Stomach (tissue), 4 donors: ENCODE measurements at regions not wholly inside any gene's neighbourhood (a gene's known extent, or its start where the extent isn't known, plus 50 kb on each side); places are given as distances from the start of the nearest gene placed in this dataset.

Experiments used
- CTCF ChIP-seq, 7 experiments: fragments of 450-650 bp in 4 of 7; fragments of 200-600 bp in 3 of 7; sonication (generic) in 3 of 7; IDR thresholded peaks; one replicate each; pipeline ENCODE4 v1.5.1; 2016 to 2019; ENCODE audit warnings: antibody characterized with exemption in 7 of 7, control low read depth in 2 of 7, mild to moderate bottlenecking in 1 of 7
- EP300 ChIP-seq: sonication (generic); formaldehyde crosslinking; IDR thresholded peaks from one replicate; pipeline ENCODE4 v1.6.1; 2017; ENCODE audit warnings: antibody characterized with exemption
- POLR2A ChIP-seq, 4 donors: fragments of 450-650 bp; IDR thresholded peaks; one replicate each; pipeline ENCODE4 v1.6.1; 2016; ENCODE audit warnings: antibody characterized with exemption in 4 of 4, control low read depth in 2 of 4, mild to moderate bottlenecking in 1 of 4, moderate library complexity in 1 of 4
- POLR2AphosphoS5 ChIP-seq, 3 donors: sonication (generic); formaldehyde crosslinking; IDR thresholded peaks; one replicate each; pipeline ENCODE4 v1.6.1; 2016; ENCODE audit warnings: antibody characterized with exemption in 3 of 3

GRCh38 chr18:6668836-6669235 lies 60.7 kb upstream of the ARHGAP28 start:
- no peak for TF ChIP-seq CTCF (IDR thresholded peaks at IDR 0.05)
- TF ChIP-seq POLR2A (IDR thresholded peaks at IDR 0.05), result no peak
- no peak for TF ChIP-seq EP300
- no peak for TF ChIP-seq POLR2AphosphoS5 (IDR thresholded peaks at IDR 0.05)
